ENCODE measurements at regions not wholly inside any gene's neighbourhood (a gene's known extent, or its start where the extent isn't known, plus 50 kb on each side); places are given as distances from the start of the nearest gene placed in this dataset.
A peak's percentile ranks its signal among the peaks of the same experiment; 100 is the strongest.

DNA sequence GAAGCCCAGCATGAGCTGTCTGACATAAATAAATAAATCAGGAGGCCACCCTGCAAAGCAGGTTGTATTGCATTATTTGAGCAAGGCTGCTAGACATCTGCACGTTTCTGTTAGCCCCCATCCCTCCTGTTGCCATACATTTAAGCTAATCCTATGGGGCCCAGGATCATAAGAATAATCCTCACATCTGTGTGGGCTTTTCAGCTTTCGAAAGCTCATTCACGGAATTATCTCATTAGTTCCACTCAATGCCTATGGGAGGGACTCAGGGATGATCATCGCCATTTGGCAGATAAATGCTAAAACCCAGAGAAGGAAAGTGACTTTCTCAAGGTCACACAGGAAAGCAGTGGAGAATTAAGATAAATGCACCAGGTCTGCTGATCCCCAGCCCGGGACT, 123.4 kb downstream of the TLE3 start:
- H3K36me3 Mint-ChIP-seq (ENCODE audit: insufficient read depth): no peaks in the 10 kb centered on the region
- H3K9me3 Mint-ChIP-seq: no peaks in the 10 kb centered on the region
- no peak overlapping the region for H3K27ac Mint-ChIP-seq (ENCODE audit: low read depth)
- ATAC-seq (replicated peaks; ENCODE audit: extremely low read depth, poor library complexity, severe bottlenecking) (no peak), DNase-seq (ENCODE audit: low spot score in 2 of 2) (no peak)
- peaks cover 6% of the 10 kb centered on the region for H3K4me1 Mint-ChIP-seq
- peaks cover 51% of the 10 kb centered on the region for H3K27me3 Mint-ChIP-seq
- H3K4me3 Mint-ChIP-seq: no peak overlapping the region

- no peaks in the 10 kb centered on the region for H3K36me3 Mint-ChIP-seq (ENCODE audit: insufficient read depth)
- ATAC-seq (replicated peaks; ENCODE audit: extremely low read depth, poor library complexity, severe bottlenecking) (no peak), DNase-seq (ENCODE audit: low spot score in 2 of 2) (peak in 1 of 2 donors; percentile 32)
- no peak overlapping the region for H3K27ac Mint-ChIP-seq (ENCODE audit: low read depth)
- H3K9me3 Mint-ChIP-seq: no peaks in the 10 kb centered on the region
- H3K4me1 Mint-ChIP-seq: peaks cover 6% of the 10 kb centered on the region
- H3K4me3 Mint-ChIP-seq: no peak overlapping the region
- peaks cover 73% of the 10 kb centered on the region for H3K27me3 Mint-ChIP-seq
Measured at GRCh38 chr15:69976366-69976994, 121.2 kb downstream of the TLE3 start.

DNA sequence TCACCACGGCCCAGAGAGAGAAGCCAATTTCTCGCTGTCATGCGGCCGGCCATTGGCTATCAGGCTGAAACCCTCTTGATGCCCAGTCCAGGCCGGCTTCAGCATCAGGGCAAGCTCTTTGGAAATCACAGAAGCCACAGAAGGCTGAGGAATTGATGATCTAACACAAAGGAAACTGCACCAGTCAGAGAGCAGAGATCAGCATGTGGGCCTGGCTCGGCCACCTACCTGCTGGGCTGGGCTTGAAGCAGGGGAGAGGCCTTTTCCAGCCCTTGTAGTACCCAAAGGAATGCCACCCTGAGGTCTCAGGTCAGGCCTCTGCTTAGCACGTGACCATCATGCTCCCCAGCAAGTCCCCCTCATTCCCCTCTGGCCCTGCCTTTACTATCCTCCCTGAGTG, 119.1 kb downstream of the TLE3 start:
- Mint-ChIP-seq H3K4me1 (peaks cover 6% of the 10 kb centered on the region), H3K9me3 (no peaks in the 10 kb centered on the region), H3K4me3 (no peak overlapping the region), H3K27ac (ENCODE audit: low read depth) (no peak overlapping the region), H3K27me3 (peaks cover 71% of the 10 kb centered on the region), H3K36me3 (ENCODE audit: insufficient read depth) (no peaks in the 10 kb centered on the region)
- no peak for DNase-seq (ENCODE audit: low spot score in 2 of 2)
- ATAC-seq (replicated peaks; ENCODE audit: extremely low read depth, poor library complexity, severe bottlenecking): no peak

DNA sequence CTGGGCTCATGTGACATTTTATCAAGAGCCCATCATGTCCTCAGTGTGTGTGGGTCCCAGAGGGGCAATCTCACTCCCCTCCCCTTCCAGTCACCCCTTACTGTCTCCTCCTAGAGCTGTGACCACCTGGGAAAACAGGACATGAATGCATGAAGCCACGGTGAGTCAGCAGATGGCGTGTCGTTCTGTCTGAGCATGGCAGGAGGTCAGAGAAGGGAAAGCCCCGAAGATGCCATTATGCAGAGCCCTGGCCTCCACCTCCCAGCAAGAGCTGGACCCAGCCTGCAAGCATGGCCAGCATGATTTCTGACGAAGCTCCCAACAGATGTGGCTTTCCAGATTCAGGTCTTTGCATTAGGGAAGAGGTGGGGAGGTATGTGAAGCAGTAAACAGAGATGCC, 118.5 kb downstream of the TLE3 start:
- Mint-ChIP-seq H3K27ac (ENCODE audit: low read depth) (no peak overlapping the region), H3K4me3 (no peak overlapping the region), H3K4me1 (peaks cover 6% of the 10 kb centered on the region), H3K27me3 (peaks cover 69% of the 10 kb centered on the region), H3K36me3 (ENCODE audit: insufficient read depth) (no peaks in the 10 kb centered on the region), H3K9me3 (no peaks in the 10 kb centered on the region)
- ATAC-seq (replicated peaks; ENCODE audit: extremely low read depth, poor library complexity, severe bottlenecking): no peak
- no peak for DNase-seq (ENCODE audit: low spot score in 2 of 2)

DNA sequence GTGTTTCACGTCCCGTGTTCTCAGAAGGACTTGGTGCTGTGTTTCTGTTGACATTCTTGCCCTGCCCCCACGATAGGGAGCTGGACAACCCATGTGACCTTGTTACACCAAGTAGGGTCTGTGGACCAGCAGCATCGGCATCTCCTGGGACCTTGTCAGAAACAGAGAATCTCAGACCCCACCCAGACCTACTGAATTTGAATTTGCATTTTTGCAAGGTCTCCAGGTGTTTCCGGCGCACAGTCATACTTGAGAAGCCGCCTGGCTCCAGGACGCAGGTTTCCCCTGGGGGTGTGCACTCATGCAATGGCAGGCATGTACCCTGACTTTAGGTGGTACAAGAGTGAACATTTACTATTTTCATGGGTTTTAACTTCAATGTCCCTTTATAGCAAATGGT, 117.9 kb downstream of the TLE3 start:
- ATAC-seq (replicated peaks; ENCODE audit: extremely low read depth, poor library complexity, severe bottlenecking): peak; percentile 36
- Mint-ChIP-seq H3K4me1 (peaks cover 6% of the 10 kb centered on the region), H3K4me3 (no peak overlapping the region), H3K27ac (ENCODE audit: low read depth) (no peak overlapping the region), H3K9me3 (no peaks in the 10 kb centered on the region), H3K36me3 (ENCODE audit: insufficient read depth) (no peaks in the 10 kb centered on the region), H3K27me3 (peaks cover 69% of the 10 kb centered on the region)
- DNase-seq (ENCODE audit: low spot score in 2 of 2): no peak

GRCh38 chr15:69980341-69981059, 117.2 kb downstream of the TLE3 start:
- DNase-seq (ENCODE audit: low spot score in 2 of 2) (no peak), ATAC-seq (replicated peaks; ENCODE audit: extremely low read depth, poor library complexity, severe bottlenecking) (no peak)
- H3K4me1 Mint-ChIP-seq: peaks cover 6% of the 10 kb centered on the region
- peaks cover 68% of the 10 kb centered on the region for H3K27me3 Mint-ChIP-seq
- H3K27ac Mint-ChIP-seq (ENCODE audit: low read depth): no peak overlapping the region
- no peaks in the 10 kb centered on the region for H3K9me3 Mint-ChIP-seq
- no peaks in the 10 kb centered on the region for H3K36me3 Mint-ChIP-seq (ENCODE audit: insufficient read depth)
- H3K4me3 Mint-ChIP-seq: no peak overlapping the region

GRCh38 chr15:69982037-69982436, 115.7 kb downstream of the TLE3 start:
- no peak for DNase-seq (ENCODE audit: low spot score in 2 of 2)
- Mint-ChIP-seq H3K9me3 (no peaks in the 10 kb centered on the region), H3K4me3 (no peak overlapping the region), H3K27me3 (peaks cover 65% of the 10 kb centered on the region), H3K36me3 (ENCODE audit: insufficient read depth) (peaks cover 1% of the 10 kb centered on the region), H3K27ac (ENCODE audit: low read depth) (no peak overlapping the region), H3K4me1 (no peaks in the 10 kb centered on the region)
- ATAC-seq (replicated peaks; ENCODE audit: extremely low read depth, poor library complexity, severe bottlenecking): no peak

DNA sequence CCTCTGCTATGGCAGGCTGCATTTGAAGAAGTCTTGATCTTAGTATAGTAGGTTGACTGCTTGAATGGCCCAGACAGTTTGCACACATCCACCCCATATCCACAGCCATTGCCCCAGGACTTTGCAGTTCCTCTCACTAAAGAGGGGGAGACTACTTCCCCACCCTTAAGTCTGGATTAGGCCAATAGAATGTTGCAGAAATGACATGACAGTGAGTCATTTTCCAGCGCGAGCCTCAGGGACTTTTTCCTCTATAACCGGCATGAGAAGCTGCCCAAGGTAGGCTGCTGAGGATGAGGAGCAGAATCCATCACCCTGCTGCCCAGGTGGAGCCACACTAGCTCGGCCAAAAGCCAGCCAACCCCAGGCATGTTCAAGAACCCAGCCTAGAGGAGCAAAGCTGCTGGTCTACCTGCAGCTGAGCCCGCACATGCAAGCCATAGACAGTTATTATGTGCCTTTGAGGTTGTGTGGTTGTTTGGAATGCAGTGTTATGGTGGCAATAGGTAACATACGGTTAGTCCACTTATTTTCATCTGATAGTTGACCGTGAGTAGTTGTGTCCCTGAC, 113.9 kb downstream of the TLE3 start:
- H3K4me1 Mint-ChIP-seq: no peaks in the 10 kb centered on the region
- no peaks in the 10 kb centered on the region for H3K9me3 Mint-ChIP-seq
- DNase-seq (ENCODE audit: low spot score in 2 of 2): no peak
- peaks cover 1% of the 10 kb centered on the region for H3K36me3 Mint-ChIP-seq (ENCODE audit: insufficient read depth)
- no peak for ATAC-seq (replicated peaks; ENCODE audit: extremely low read depth, poor library complexity, severe bottlenecking)
- H3K27me3 Mint-ChIP-seq: peaks cover 81% of the 10 kb centered on the region
- H3K27ac Mint-ChIP-seq (ENCODE audit: low read depth): no peak overlapping the region
- H3K4me3 Mint-ChIP-seq: no peak overlapping the region

DNA sequence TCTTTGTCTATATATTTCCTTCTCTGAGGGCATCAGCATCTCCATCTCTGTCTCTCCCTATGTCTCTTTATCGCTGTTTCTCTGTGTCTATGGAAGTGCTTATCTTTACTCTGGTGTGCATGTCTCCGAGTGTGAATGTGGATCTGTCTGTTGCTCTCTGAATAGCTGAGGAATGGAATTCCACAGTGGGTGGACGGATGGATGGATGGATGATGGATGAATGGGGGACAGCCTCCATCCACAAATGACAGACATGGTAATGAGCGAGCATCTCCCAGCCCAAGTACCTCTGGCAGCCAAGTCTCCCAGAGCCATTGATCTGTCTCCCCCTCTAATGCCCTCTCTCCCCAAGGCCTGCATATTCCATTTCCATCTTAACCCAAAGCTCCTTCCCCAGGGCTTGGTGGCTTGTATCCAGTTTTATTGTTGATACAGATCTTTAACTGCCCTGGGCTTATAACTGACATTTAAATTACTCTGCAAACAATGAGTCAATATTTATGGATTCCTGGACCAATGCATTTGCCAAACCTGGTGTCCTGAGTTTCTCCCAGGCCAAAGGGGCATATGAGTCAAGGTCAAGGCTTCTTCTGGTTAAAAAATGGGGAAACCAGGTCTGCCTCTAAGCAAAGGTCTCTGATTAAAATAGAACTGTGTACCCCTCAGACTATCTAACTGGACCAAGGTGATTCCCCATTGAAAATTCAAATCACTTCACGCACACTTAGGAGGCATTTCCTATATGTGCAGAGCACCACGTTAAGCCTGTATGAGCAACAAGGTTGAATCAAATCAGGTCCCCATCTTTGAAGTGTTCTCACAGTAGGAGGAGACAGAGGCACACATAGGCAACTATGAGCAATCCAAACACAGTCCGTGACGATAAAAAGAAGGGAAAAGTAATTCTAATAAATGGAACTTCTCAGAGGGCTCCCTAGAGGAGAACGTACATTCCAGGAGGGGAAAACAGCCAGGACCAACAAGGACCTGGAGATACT, 109.9 kb downstream of the TLE3 start:
- Mint-ChIP-seq H3K4me1 (no peaks in the 10 kb centered on the region), H3K9me3 (no peaks in the 10 kb centered on the region), H3K27me3 (peaks cover 61% of the 10 kb centered on the region), H3K27ac (ENCODE audit: low read depth) (no peak overlapping the region), H3K4me3 (no peak overlapping the region), H3K36me3 (ENCODE audit: insufficient read depth) (peaks cover 1% of the 10 kb centered on the region)
- DNase-seq (ENCODE audit: low spot score in 2 of 2): no peak
- ATAC-seq (replicated peaks; ENCODE audit: extremely low read depth, poor library complexity, severe bottlenecking): no peak

- H3K9me3 Mint-ChIP-seq: no peaks in the 10 kb centered on the region
- H3K36me3 Mint-ChIP-seq (ENCODE audit: insufficient read depth): peaks cover 1% of the 10 kb centered on the region
- H3K4me1 Mint-ChIP-seq: no peaks in the 10 kb centered on the region
- DNase-seq (ENCODE audit: low spot score in 2 of 2) (no peak), ATAC-seq (replicated peaks; ENCODE audit: extremely low read depth, poor library complexity, severe bottlenecking) (no peak)
- H3K27ac Mint-ChIP-seq (ENCODE audit: low read depth): no peak overlapping the region
- no peak overlapping the region for H3K4me3 Mint-ChIP-seq
- peaks cover 56% of the 10 kb centered on the region for H3K27me3 Mint-ChIP-seq
Measured at GRCh38 chr15:69988541-69989225, 109.0 kb downstream of the TLE3 start.

DNA sequence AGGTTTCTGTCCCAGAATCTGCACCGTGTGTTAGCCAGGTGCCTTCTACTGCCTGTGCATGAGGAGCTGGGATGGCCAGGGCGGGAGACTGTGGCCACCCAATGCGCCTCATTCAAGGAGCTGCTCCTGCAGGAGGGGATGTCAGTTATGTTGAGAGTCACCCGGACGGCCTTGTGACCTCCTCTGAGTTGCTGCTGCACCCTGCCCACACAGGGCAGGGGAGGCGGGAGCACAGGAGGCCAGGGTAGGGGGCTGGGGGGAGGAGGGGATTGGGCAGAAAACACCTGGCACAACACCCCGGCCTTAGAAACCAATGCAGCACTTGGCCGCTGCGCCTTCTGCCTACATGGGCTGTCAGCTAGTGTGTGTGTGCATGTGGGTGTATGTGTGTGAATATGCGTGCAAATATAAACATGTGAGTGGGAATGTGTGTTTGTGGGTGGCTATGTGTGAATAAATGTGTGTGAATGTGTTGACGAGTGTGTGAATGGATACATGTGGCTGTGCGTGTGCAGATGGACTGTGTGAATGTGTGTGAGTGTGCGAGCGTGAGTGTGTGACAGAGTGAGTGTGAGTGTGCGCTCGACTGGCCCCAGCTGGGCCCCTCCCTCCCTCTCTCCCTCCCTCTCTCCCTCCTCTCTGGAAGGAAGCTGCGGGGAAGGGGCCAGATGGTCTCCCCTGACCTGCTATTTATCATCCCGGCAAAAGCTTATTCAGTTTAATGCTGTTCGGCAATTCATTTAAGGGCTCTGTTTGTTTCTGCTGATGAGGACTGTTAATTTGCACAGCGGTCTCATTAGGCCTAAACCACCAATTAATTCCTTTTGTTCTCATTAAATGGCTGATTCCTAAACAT, 106.9 kb downstream of the TLE3 start:
- H3K27me3 Mint-ChIP-seq: peaks cover 40% of the 10 kb centered on the region
- no peak overlapping the region for H3K27ac Mint-ChIP-seq (ENCODE audit: low read depth)
- no peaks in the 10 kb centered on the region for H3K9me3 Mint-ChIP-seq
- ATAC-seq (replicated peaks; ENCODE audit: extremely low read depth, poor library complexity, severe bottlenecking) (no peak), DNase-seq (ENCODE audit: low spot score in 2 of 2) (no peak)
- H3K4me1 Mint-ChIP-seq: no peaks in the 10 kb centered on the region
- H3K36me3 Mint-ChIP-seq (ENCODE audit: insufficient read depth): peaks cover 1% of the 10 kb centered on the region
- H3K4me3 Mint-ChIP-seq: no peak overlapping the region

All from central memory CD8-positive, alpha-beta T cell (primary cell).